Upper lobe of right lung (tissue), 1 donor: ENCODE measurements at regions not wholly inside any gene's neighbourhood (a gene's known extent, or its start where the extent isn't known, plus 50 kb on each side); places are given as distances from the start of the nearest gene placed in this dataset.

Source experiments
- ATAC-seq: fragments of 200-7000 bp; cut with Tn5 transposase; one replicate; pipeline ENCODE4 v1.9.1; 2020; ENCODE audit warnings: mild to moderate bottlenecking, moderate library complexity
- DNase-seq: peaks from one replicate; pipeline ENCODE4 v3.0.0-alpha.2; 2020
- H3K27ac ChIP-seq: fragments of 200-600 bp; one replicate; pipeline ENCODE4 v1.8.0; 2022
- H3K27me3 ChIP-seq: fragments of 200-600 bp; one replicate; pipeline ENCODE4 v1.8.0; 2022; ENCODE audit warnings: mild to moderate bottlenecking
- H3K36me3 ChIP-seq: fragments of 200-600 bp; one replicate; pipeline ENCODE4 v1.8.0; 2022
- H3K4me1 ChIP-seq: fragments of 200-600 bp; one replicate; pipeline ENCODE4 v1.8.0; 2022
- H3K4me3 ChIP-seq: fragments of 200-600 bp; one replicate; pipeline ENCODE4 v1.8.0; 2022; ENCODE audit warnings: mild to moderate bottlenecking
- H3K9me3 ChIP-seq: fragments of 200-600 bp; one replicate; pipeline ENCODE4 v1.8.0; 2022
- CTCF ChIP-seq: fragments of 200-600 bp; IDR thresholded peaks from one replicate; pipeline ENCODE4 v1.8.0; 2022; ENCODE audit warnings: antibody characterized with exemption
- intact Hi-C: fragments of 100-400 bp; cut with DNase I; formaldehyde crosslinking; loops from one replicate; pipeline ENCODE4 v1.11.0; 2022
- donor health status: DM: no; HTN: yes; CAD: no; lungs with severe emphysema.

- Histone ChIP-seq H3K27me3 (no peaks in the 10 kb centered on the region), H3K36me3 (no peaks in the 10 kb centered on the region), H3K4me1 (no peaks in the 10 kb centered on the region), H3K9me3 (no peaks in the 10 kb centered on the region), H3K4me3 (no peak overlapping the region), H3K27ac (no peak overlapping the region)
- ATAC-seq: no peak
- DNase-seq: no peak
- TF ChIP-seq CTCF: no peak
- intact Hi-C loops: no loop called here
Observed at GRCh38 chr18:11391661-11392060, 217.7 kb upstream of the SLC35G4 start.

- H3K4me1 ChIP-seq: no peaks in the 10 kb centered on the region
- H3K27ac ChIP-seq: no peak overlapping the region
- ATAC-seq (no peak), DNase-seq (no peak)
- H3K4me3 ChIP-seq: no peak overlapping the region
- no peaks in the 10 kb centered on the region for H3K27me3 ChIP-seq
- H3K36me3 ChIP-seq: no peaks in the 10 kb centered on the region
- no peak for TF ChIP-seq CTCF
- intact Hi-C loops: no loop called here
- no peaks in the 10 kb centered on the region for H3K9me3 ChIP-seq
Observed at GRCh38 chr18:11388755-11389680, 220.4 kb upstream of the SLC35G4 start.

- no peak overlapping the region for H3K4me3 ChIP-seq
- no peaks in the 10 kb centered on the region for H3K36me3 ChIP-seq
- H3K27ac ChIP-seq: no peak overlapping the region
- intact Hi-C loops: no loop called here
- H3K27me3 ChIP-seq: no peaks in the 10 kb centered on the region
- H3K9me3 ChIP-seq: no peaks in the 10 kb centered on the region
- no peak for ATAC-seq
- H3K4me1 ChIP-seq: no peaks in the 10 kb centered on the region
- peak; percentile 22 for TF ChIP-seq CTCF
- DNase-seq: no peak
Observed at GRCh38 chr18:11387880-11388279, 221.5 kb upstream of the SLC35G4 start.

GRCh38 chr18:11383381-11383780 is 226.0 kb upstream of the SLC35G4 start:
- no peak overlapping the region for H3K27ac ChIP-seq
- no peak for TF ChIP-seq CTCF
- no peaks in the 10 kb centered on the region for H3K9me3 ChIP-seq
- no peaks in the 10 kb centered on the region for H3K4me1 ChIP-seq
- H3K27me3 ChIP-seq: no peaks in the 10 kb centered on the region
- ATAC-seq (no peak), DNase-seq (no peak)
- no peaks in the 10 kb centered on the region for H3K36me3 ChIP-seq
- no peak overlapping the region for H3K4me3 ChIP-seq
- intact Hi-C loops: no loop called here

- intact Hi-C loops: no loop called here
- no peaks in the 10 kb centered on the region for H3K9me3 ChIP-seq
- H3K27ac ChIP-seq: no peak overlapping the region
- DNase-seq (no peak), ATAC-seq (no peak)
- no peak for TF ChIP-seq CTCF
- H3K27me3 ChIP-seq: no peaks in the 10 kb centered on the region
- H3K36me3 ChIP-seq: no peaks in the 10 kb centered on the region
- H3K4me1 ChIP-seq: no peaks in the 10 kb centered on the region
- H3K4me3 ChIP-seq: no peak overlapping the region
Observed at GRCh38 chr18:11380968-11381367, 228.4 kb upstream of the SLC35G4 start.
